Natural killer cell (primary cell): ENCODE measurements at regions not wholly inside any gene's neighbourhood (a gene's known extent, or its start where the extent isn't known, plus 50 kb on each side); places are given as distances from the start of the nearest gene placed in this dataset.

ENCODE experiments used
- ATAC-seq, 3 donors: fragments of 150-1000 bp in 2 of 3; fragments of 200-7000 bp in 1 of 3; cut with Tn5 transposase; 1 replicate in 1 of 3; 2 replicates in 2 of 3; pipeline ENCODE4 v1.10.0; 2021; ENCODE audit warnings: mild to moderate bottlenecking in 2 of 3, moderate library complexity in 2 of 3
- DNase-seq, 2 donors: peaks; one replicate each; pipeline versions ENCODE4 v3.0.0 to v3.0.0-alpha.2; 2013 to 2021; ENCODE audit warnings: mixed read lengths in 1 of 2
- H3K27ac ChIP-seq: one replicate; pipeline ENCODE4 v1.5.1; 2013; ENCODE audit warnings: mild to moderate bottlenecking, low read length
- H3K27me3 ChIP-seq: one replicate; pipeline ENCODE4 v1.6.1; 2013; ENCODE audit warnings: low read length; ENCODE audit not compliant: control insufficient read depth, insufficient read depth
- H3K36me3 ChIP-seq: one replicate; pipeline ENCODE4 v1.6.1; 2013; ENCODE audit warnings: low read length; ENCODE audit not compliant: control insufficient read depth, insufficient read depth
- H3K4me1 ChIP-seq: one replicate; pipeline ENCODE4 v1.6.1; 2013; ENCODE audit warnings: low read length; ENCODE audit not compliant: control insufficient read depth, insufficient read depth
- H3K4me3 ChIP-seq: one replicate; pipeline ENCODE4 v1.5.1; 2013; ENCODE audit warnings: low read length
- H3K9me3 ChIP-seq: one replicate; pipeline ENCODE4 v1.6.1; 2013; ENCODE audit warnings: low read length; ENCODE audit not compliant: control insufficient read depth, insufficient read depth
- H3K27ac Mint-ChIP-seq, 2 donors: one replicate each; pipeline ENCODE4 v1.8.0; 2022; ENCODE audit warnings: mild to moderate bottlenecking in 2 of 2, mixed read lengths in 2 of 2, moderate library complexity in 1 of 2
- H3K27me3 Mint-ChIP-seq, 2 donors: one replicate each; pipeline ENCODE4 v1.8.0; 2022; ENCODE audit warnings: low read depth in 2 of 2, mixed read lengths in 2 of 2
- H3K36me3 Mint-ChIP-seq: one replicate; pipeline ENCODE4 v1.8.0; 2022; ENCODE audit warnings: mixed read lengths
- H3K4me1 Mint-ChIP-seq, 2 donors: one replicate each; pipeline ENCODE4 v1.8.0; 2022; ENCODE audit warnings: mixed read lengths in 2 of 2
- H3K4me3 Mint-ChIP-seq: one replicate; pipeline ENCODE4 v1.8.0; 2022; ENCODE audit warnings: mild to moderate bottlenecking, moderate library complexity, mixed read lengths
- H3K9me3 Mint-ChIP-seq, 2 donors: one replicate each; pipeline ENCODE4 v1.8.0; 2022; ENCODE audit warnings: mixed read lengths in 2 of 2
- WGBS: methylation state at CpG from one replicate; pipeline ENCODE4 v1.1.7; 2013; ENCODE audit warnings: missing lambda C conversion rate; ENCODE audit not compliant: insufficient coverage; 5-methylcytosine and 5-hydroxymethylcytosine counted together
- intact Hi-C: fragments of 100-400 bp; cut with micrococcal nuclease; formaldehyde crosslinking; loops from one replicate; pipeline ENCODE4 v1.14.2; 2022
- TF ChIP-seq, protein P1 (sequence below): fragments of 200-600 bp; IDR thresholded peaks from one replicate; pipeline ENCODE4 v1.8.0; 2022; ENCODE audit warnings: antibody characterized with exemption

DNA sequence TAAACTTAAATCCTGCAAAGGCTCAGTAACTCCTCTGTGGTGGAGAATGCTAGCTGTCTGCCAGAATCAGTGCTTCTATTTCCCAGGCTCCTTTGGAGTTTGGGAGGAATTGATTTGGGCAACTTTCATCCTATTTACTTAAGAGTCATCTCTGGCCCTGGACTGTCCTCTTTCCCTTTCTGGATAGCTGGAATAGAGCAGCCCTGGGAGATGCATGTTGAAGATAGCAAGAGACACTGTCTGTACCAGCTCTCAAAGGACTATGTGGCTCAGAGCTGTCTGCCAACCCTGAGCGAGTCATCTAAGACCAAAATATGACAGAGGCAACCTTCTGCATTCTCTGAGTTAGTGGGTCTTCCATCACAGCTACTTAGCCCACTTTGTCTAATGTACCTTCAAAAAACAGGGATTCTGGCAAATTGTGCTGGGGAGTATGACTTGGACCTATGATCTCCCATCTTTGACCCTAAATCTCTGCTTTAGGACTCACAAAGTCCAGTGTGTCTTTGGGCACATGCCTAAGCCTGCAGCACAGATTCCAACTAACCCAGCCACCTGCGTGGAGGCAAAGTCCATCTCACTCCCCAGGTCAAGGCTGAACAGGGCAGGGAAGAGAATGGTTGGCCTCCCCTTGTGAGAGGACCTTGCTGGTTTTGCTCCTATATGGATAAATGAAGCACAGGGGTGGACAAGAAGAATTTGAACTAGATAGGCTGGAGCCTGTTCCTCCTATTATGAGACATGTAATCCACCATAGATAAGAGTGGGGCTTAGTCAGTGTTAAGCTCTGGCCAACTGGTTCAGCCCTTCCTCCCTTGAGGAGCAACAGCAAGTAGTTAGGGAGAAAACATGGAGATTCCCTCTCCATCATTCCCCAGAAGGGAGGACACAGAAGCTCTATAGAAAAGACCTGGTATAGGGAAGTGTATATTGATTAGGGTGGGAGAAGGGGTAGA, 99.1 kb upstream of the PELI1 start:
- Histone ChIP-seq H3K27ac (no peak overlapping the region), H3K27me3 (no peaks in the 10 kb centered on the region), H3K4me3 (no peak overlapping the region), H3K4me1 (no peaks in the 10 kb centered on the region), H3K9me3 (no peaks in the 10 kb centered on the region), H3K36me3 (no peaks in the 10 kb centered on the region)
- Mint-ChIP-seq H3K4me1 (no peaks in the 10 kb centered on the region), H3K27me3 (peaks cover 6 to 32% of the 10 kb centered on the region in 2 donors), H3K9me3 (no peaks in the 10 kb centered on the region), H3K4me3 (no peak overlapping the region), H3K36me3 (no peaks in the 10 kb centered on the region), H3K27ac (no peak overlapping the region)
- TF ChIP-seq, protein P1, sequence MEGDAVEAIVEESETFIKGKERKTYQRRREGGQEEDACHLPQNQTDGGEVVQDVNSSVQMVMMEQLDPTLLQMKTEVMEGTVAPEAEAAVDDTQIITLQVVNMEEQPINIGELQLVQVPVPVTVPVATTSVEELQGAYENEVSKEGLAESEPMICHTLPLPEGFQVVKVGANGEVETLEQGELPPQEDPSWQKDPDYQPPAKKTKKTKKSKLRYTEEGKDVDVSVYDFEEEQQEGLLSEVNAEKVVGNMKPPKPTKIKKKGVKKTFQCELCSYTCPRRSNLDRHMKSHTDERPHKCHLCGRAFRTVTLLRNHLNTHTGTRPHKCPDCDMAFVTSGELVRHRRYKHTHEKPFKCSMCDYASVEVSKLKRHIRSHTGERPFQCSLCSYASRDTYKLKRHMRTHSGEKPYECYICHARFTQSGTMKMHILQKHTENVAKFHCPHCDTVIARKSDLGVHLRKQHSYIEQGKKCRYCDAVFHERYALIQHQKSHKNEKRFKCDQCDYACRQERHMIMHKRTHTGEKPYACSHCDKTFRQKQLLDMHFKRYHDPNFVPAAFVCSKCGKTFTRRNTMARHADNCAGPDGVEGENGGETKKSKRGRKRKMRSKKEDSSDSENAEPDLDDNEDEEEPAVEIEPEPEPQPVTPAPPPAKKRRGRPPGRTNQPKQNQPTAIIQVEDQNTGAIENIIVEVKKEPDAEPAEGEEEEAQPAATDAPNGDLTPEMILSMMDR, result no peak
- WGBS, result 92% methylated on average over 2 of the region's 2 CpGs
- intact Hi-C loops, result no loop called here
- DNase-seq (no peak), ATAC-seq (no peak)

DNA sequence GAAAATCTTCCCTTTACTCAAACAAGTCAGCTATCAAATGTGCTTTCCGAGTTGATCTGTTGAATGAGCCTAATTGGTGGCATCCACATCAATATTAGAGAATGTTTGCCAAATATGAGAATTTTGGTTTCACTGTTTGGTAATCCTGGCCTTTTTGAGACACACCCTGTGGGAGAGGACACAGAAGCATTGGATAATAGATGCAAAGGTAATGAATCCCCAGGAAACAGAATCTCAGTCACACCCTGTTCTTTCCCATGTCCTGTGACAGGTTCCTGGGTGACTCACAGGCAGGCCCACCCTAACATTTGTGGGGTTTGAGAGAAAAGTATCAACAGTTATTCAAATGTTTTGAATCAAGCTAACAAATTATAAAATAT, 99.8 kb upstream of the PELI1 start:
- TF ChIP-seq, protein P1, result no peak
- no peak overlapping the region for H3K27ac Mint-ChIP-seq
- intact Hi-C loops, result no loop called here
- peaks cover 6 to 26% of the 10 kb centered on the region in 2 donors for H3K27me3 Mint-ChIP-seq
- H3K4me1 Mint-ChIP-seq, result no peaks in the 10 kb centered on the region
- H3K36me3 Mint-ChIP-seq, result no peaks in the 10 kb centered on the region
- Histone ChIP-seq H3K27ac (no peak overlapping the region), H3K9me3 (no peaks in the 10 kb centered on the region), H3K4me1 (no peaks in the 10 kb centered on the region), H3K27me3 (no peaks in the 10 kb centered on the region), H3K4me3 (no peak overlapping the region), H3K36me3 (no peaks in the 10 kb centered on the region)
- WGBS, result 88% methylated on average over 1 of the region's 1 CpG
- DNase-seq (no peak), ATAC-seq (no peak)
- no peaks in the 10 kb centered on the region for H3K9me3 Mint-ChIP-seq
- no peak overlapping the region for H3K4me3 Mint-ChIP-seq

DNA sequence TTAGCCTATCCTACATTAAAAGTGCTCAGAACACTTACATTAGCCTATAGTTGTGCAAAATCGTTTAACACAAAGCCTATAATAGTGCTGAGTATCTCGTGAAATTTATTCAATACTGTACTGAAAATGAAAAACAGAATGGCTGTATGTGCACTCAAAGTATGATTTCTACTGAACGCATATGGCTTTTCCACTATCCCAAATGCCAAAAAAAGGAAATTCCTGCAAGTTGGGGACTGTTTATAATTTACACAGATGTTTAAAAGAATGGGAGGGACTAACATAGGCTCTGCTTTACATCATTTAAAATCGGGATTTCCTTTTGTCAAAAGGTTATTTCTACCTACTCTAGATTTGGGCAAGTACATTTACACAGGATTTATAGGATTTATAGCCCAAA, 101.4 kb upstream of the PELI1 start:
- TF ChIP-seq, protein P1, result no peak
- H3K9me3 Mint-ChIP-seq, result no peaks in the 10 kb centered on the region
- no peak overlapping the region for H3K4me3 ChIP-seq
- ATAC-seq (no peak), DNase-seq (no peak)
- intact Hi-C loops, result no loop called here
- WGBS, result 80% methylated on average over 1 of the region's 4 CpGs
- H3K4me3 Mint-ChIP-seq, result no peak overlapping the region
- H3K27ac ChIP-seq, result no peak overlapping the region
- H3K27me3 Mint-ChIP-seq, result peaks cover 6 to 19% of the 10 kb centered on the region in 2 donors
- H3K36me3 ChIP-seq, result no peaks in the 10 kb centered on the region
- no peaks in the 10 kb centered on the region for H3K36me3 Mint-ChIP-seq
- no peaks in the 10 kb centered on the region for H3K4me1 Mint-ChIP-seq
- H3K9me3 ChIP-seq, result no peaks in the 10 kb centered on the region
- H3K27me3 ChIP-seq, result no peaks in the 10 kb centered on the region
- no peaks in the 10 kb centered on the region for H3K4me1 ChIP-seq
- no peak overlapping the region for H3K27ac Mint-ChIP-seq
